SK-N-SH treated with all-trans-retinoic acid at 6 μM for 48 hours (cell line): ENCODE measurements at regions not wholly inside any gene's neighbourhood (a gene's known extent, or its start where the extent isn't known, plus 50 kb on each side); places are given as distances from the start of the nearest gene placed in this dataset.

Experiments used
- CREB5 ChIP-seq: fragments of 250-450 bp; sonication (Bioruptor Pico); IDR thresholded peaks from 2 replicates; pipeline ENCODE4 v1.5.1; 2020; ENCODE audit warnings: low read depth, mild to moderate bottlenecking, moderate library complexity
- TSHZ2 ChIP-seq: fragments of 250-450 bp; sonication (Bioruptor Pico); IDR thresholded peaks from 2 replicates; pipeline ENCODE4 v1.5.0; 2020; ENCODE audit warnings: mild to moderate bottlenecking, moderate library complexity

DNA sequence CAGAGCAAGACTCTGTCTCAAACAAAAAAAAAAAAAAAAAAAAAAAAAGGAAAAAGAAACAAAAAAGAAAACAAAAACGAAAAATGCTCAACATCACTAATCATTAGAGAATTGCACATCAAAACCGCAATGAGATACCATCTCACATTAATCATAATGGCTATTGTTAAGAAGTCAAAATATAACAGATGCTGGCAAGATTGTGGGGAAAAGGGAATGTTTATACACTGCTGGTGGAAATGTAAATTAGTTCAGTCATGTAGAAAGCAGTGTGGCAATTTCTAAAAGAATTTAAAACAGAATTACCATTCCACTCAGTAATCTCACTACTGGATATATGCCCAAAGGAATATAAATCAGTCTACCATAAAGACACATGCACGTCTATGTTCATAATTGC lies 50.4 kb upstream of the PRR16 start:
- no peak for TF ChIP-seq TSHZ2 (CRISPR knock-in tag)
- no peak for TF ChIP-seq CREB5 (CRISPR knock-in tag)
